DOHH2 (cell line): ENCODE measurements at regions not wholly inside any gene's neighbourhood (a gene's known extent, or its start where the extent isn't known, plus 50 kb on each side); places are given as distances from the start of the nearest gene placed in this dataset.

Experiments
- H3F3A ChIP-seq: fragments of 200-600 bp; sonication (generic), shearing (Covaris generic); 2 replicates; pipeline ENCODE4 v1.6.0; 2016; ENCODE audit warnings: antibody characterized with exemption, mild to moderate bottlenecking; ENCODE audit not compliant: control insufficient read depth, insufficient read depth
- H3K27ac ChIP-seq: fragments of 200-600 bp; sonication (generic); 2 replicates; pipeline ENCODE4 v1.5.1; 2014; ENCODE audit warnings: low read depth, mild to moderate bottlenecking, low read length, moderate library complexity
- H3K27me3 ChIP-seq: fragments of 200-600 bp; sonication (generic); 2 replicates; pipeline ENCODE4 v1.6.1; 2014; ENCODE audit warnings: mild to moderate bottlenecking, low read length, mixed read lengths; ENCODE audit not compliant: control insufficient read depth
- H3K36me3 ChIP-seq: fragments of 200-600 bp; sonication (generic); 2 replicates; pipeline ENCODE4 v1.6.1; 2014; ENCODE audit warnings: mild to moderate bottlenecking, low read length, moderate library complexity, mixed read lengths; ENCODE audit not compliant: control insufficient read depth
- H3K4me1 ChIP-seq: fragments of 200-600 bp; sonication (generic); 2 replicates; pipeline ENCODE4 v1.6.1; 2014; ENCODE audit warnings: mild to moderate bottlenecking, low read length, mixed read lengths; ENCODE audit not compliant: control insufficient read depth
- H3K4me2 ChIP-seq: fragments of 200-600 bp; sonication (generic); 2 replicates; pipeline ENCODE4 v1.6.0; 2014; ENCODE audit warnings: mild to moderate bottlenecking, low read length, moderate library complexity
- H3K4me3 ChIP-seq: fragments of 200-600 bp; sonication (generic); 2 replicates; pipeline ENCODE4 v1.5.1; 2014; ENCODE audit warnings: mild to moderate bottlenecking, low read length, mixed read lengths
- H3K79me2 ChIP-seq: fragments of 200-600 bp; sonication (generic); 2 replicates; pipeline ENCODE4 v1.6.1; 2014; ENCODE audit warnings: mild to moderate bottlenecking, low read length, mixed read lengths; ENCODE audit not compliant: control insufficient read depth
- H3K9me2 ChIP-seq: fragments of 200-600 bp; sonication (generic); replicated peaks from 2 replicates; pipeline ENCODE4 v1.6.1; 2014; ENCODE audit warnings: mild to moderate bottlenecking, low read length, mixed read lengths; ENCODE audit not compliant: control insufficient read depth
- H3K9me3 ChIP-seq: fragments of 200-600 bp; sonication (generic); 2 replicates; pipeline ENCODE4 v1.6.1; 2014; ENCODE audit warnings: antibody characterized with exemption, low read length, mixed read lengths; ENCODE audit not compliant: control insufficient read depth, insufficient read depth
- H4K20me1 ChIP-seq: fragments of 200-600 bp; sonication (generic); 2 replicates; pipeline ENCODE4 v1.6.0; 2014; ENCODE audit warnings: low read depth, mild to moderate bottlenecking, antibody characterized with exemption, low read length, moderate library complexity; ENCODE audit not compliant: control insufficient read depth, insufficient read depth
- EZH2phosphoT487 ChIP-seq: fragments of 200-600 bp; sonication (generic); IDR thresholded peaks from 2 replicates; pipeline ENCODE4 v1.6.1; 2017; ENCODE audit warnings: borderline replicate concordance, mild to moderate bottlenecking, antibody characterized with exemption, low read length, moderate library complexity, mixed read lengths
- TF ChIP-seq, protein P1 (sequence below): fragments of 200-600 bp; sonication (generic); IDR thresholded peaks from one replicate; pipeline ENCODE4 v1.5.1; 2014; ENCODE audit warnings: antibody characterized with exemption, mild to moderate bottlenecking, low read depth, low read length; ENCODE audit not compliant: poor library complexity, severe bottlenecking

DNA sequence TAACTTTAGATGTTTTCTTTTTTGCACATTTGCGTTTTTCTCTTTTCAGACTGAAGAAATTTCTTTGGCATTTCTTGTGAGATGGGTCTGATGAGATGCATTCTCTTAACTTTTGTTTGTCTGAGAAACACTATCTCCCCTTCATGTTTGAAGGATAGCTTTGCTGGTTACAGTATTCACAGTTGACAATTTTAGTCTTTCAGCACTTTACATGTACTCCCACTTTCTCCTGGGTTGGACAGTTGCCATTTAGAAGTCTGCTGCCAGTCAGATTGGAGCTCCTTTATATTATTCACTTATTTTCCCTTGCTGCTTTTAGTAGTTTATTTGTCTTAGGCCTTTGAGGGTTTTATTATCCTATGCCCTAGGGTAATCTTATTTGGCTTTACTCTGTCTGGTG lies 67.3 kb upstream of the VOPP1 start:
- peaks cover 3% of the 10 kb centered on the region; the same call in 1 of the 2 replicates for H3F3A ChIP-seq
- H3K4me3 ChIP-seq: no peak overlapping the region
- H4K20me1 ChIP-seq: no peaks in the 10 kb centered on the region
- peaks cover 16% of the 10 kb centered on the region for H3K4me1 ChIP-seq
- H3K27ac ChIP-seq: no peak overlapping the region
- no peaks in the 10 kb centered on the region for H3K79me2 ChIP-seq
- no peaks in the 10 kb centered on the region for H3K9me3 ChIP-seq
- peaks cover 11% of the 10 kb centered on the region for H3K27me3 ChIP-seq
- H3K36me3 ChIP-seq: no peaks in the 10 kb centered on the region
- no peak for TF ChIP-seq EZH2phosphoT487
- TF ChIP-seq, protein P1, sequence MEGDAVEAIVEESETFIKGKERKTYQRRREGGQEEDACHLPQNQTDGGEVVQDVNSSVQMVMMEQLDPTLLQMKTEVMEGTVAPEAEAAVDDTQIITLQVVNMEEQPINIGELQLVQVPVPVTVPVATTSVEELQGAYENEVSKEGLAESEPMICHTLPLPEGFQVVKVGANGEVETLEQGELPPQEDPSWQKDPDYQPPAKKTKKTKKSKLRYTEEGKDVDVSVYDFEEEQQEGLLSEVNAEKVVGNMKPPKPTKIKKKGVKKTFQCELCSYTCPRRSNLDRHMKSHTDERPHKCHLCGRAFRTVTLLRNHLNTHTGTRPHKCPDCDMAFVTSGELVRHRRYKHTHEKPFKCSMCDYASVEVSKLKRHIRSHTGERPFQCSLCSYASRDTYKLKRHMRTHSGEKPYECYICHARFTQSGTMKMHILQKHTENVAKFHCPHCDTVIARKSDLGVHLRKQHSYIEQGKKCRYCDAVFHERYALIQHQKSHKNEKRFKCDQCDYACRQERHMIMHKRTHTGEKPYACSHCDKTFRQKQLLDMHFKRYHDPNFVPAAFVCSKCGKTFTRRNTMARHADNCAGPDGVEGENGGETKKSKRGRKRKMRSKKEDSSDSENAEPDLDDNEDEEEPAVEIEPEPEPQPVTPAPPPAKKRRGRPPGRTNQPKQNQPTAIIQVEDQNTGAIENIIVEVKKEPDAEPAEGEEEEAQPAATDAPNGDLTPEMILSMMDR: no peak
- H3K9me2 ChIP-seq: no peaks in the 10 kb centered on the region
- no peak overlapping the region for H3K4me2 ChIP-seq

DNA sequence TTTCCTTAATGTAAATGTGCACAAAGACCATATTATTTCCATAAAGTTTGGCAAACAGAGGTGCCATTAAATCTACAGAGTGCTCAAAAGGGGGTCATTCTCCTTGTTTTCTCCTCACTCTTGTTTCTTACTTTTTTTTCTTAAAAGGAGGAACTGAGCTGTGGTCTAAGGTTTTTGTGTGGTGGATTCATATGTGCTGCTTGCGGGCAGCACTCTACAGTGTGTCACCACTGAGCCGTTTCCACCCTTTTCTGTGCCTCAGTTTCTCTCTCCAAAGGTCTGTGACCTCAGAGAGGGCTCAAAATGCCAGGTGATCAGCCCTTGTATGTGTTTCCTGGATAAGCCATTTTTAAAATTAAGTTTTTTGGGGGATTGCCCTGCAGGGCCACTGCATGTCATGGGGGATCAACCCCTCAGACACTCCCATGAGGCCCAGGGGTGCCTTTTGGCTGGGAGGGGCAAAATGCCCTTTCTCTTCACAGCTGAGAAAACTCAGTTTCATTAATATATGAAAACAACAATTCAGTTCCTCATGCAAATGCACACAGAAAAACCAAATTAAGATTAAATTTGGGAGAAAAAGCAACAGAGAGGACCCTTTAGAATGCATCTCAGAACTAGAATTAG lies 56.9 kb upstream of the VOPP1 start:
- Histone ChIP-seq H3K27ac (no peak overlapping the region), H3K9me3 (no peaks in the 10 kb centered on the region), H4K20me1 (no peaks in the 10 kb centered on the region), H3K4me2 (no peak overlapping the region), H3K9me2 (no peaks in the 10 kb centered on the region), H3K4me3 (no peak overlapping the region), H3K4me1 (no peaks in the 10 kb centered on the region), H3F3A (no peaks in the 10 kb centered on the region), H3K27me3 (peaks cover 17% of the 10 kb centered on the region), H3K79me2 (no peaks in the 10 kb centered on the region), H3K36me3 (no peaks in the 10 kb centered on the region)
- TF ChIP-seq, protein P1: no peak
- TF ChIP-seq EZH2phosphoT487: no peak

DNA sequence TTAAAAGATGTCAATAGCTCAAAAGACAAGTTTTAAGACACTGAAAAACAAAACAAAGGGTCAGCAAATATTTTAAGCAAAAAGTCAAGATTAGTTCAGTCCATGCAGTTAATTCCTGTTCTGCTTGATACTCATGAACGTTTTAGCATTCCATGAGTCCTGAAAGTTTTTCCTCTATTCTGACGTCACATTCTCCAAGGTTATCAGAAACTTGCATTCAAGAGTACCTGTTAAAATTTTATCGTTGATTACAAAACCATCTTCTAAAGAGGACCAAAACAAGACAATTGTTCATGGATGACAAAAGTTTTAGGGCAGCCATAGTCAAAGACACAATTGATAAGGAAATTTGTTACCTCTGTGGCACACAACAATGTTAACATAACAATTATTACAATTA lies 52.5 kb upstream of the VOPP1 start:
- Histone ChIP-seq H3K4me1 (no peaks in the 10 kb centered on the region), H3K27ac (no peak overlapping the region), H3K9me3 (no peaks in the 10 kb centered on the region), H3K27me3 (peaks cover 15% of the 10 kb centered on the region), H4K20me1 (no peaks in the 10 kb centered on the region), H3K4me3 (no peak overlapping the region), H3K79me2 (no peaks in the 10 kb centered on the region), H3F3A (no peaks in the 10 kb centered on the region), H3K4me2 (no peak overlapping the region), H3K36me3 (no peaks in the 10 kb centered on the region), H3K9me2 (no peaks in the 10 kb centered on the region)
- TF ChIP-seq, protein P1: no peak
- TF ChIP-seq EZH2phosphoT487: no peak
